Panc1 (cell line): ENCODE measurements at regions not wholly inside any gene's neighbourhood (a gene's known extent, or its start where the extent isn't known, plus 50 kb on each side); places are given as distances from the start of the nearest gene placed in this dataset.
"Not testable (repeated sequence)": the region's sequence is repeated elsewhere in the genome, so short reads cannot be mapped to it uniquely, and the experiment has no call there.

ENCODE experiments used
- ATAC-seq: fragments of 200-7000 bp; cut with Tn5 transposase; 2 replicates; pipeline ENCODE4 v1.9.1; 2020; ENCODE audit warnings: mild to moderate bottlenecking, moderate library complexity
- BruUV-seq: library from RNA; stranded (reverse); fragments of 400-500 nt; replicated peaks from 2 replicates; lab custom pipeline; 2021; lab: Mats Ljungman, UMichigan
- CTCF ChIA-PET: fragments of 300-600 bp; sonication (Branson Sonifier 250); formaldehyde crosslinking; loops from one replicate; lab custom pipeline; 2022; ENCODE audit warnings: antibody characterized with exemption; lab: Charles Lee
- POLR2A ChIA-PET: fragments of 300-600 bp; sonication (Branson Sonifier 250); formaldehyde crosslinking; loops from one replicate; lab custom pipeline; 2022; ENCODE audit warnings: antibody characterized with exemption; lab: Charles Lee
- DNase-seq: peaks from one replicate; pipeline ENCODE4 v3.0.0-alpha.2; 2010; ENCODE audit warnings: low read depth, low spot score
- H3K27ac ChIP-seq: 2 replicates; pipeline ENCODE4 v1.5.1; 2011; ENCODE audit warnings: mild to moderate bottlenecking, low read length, inconsistent platforms
- H3K27me3 ChIP-seq: fragments of 200-500 bp; sonication (Bioruptor generic); 2 replicates; pipeline ENCODE4 v1.6.0; 2014; ENCODE audit warnings: low read length, inconsistent platforms; ENCODE audit not compliant: control insufficient read depth, insufficient read depth
- H3K36me3 ChIP-seq: fragments of 200-500 bp; sonication (Bioruptor generic); 2 replicates; pipeline ENCODE4 v1.5.1; 2014; ENCODE audit warnings: inconsistent platforms, mild to moderate bottlenecking, low read length, moderate library complexity; ENCODE audit not compliant: control insufficient read depth, insufficient read depth
- H3K4me1 ChIP-seq: 2 replicates; pipeline ENCODE4 v1.5.1; 2011; ENCODE audit warnings: inconsistent platforms, mild to moderate bottlenecking, low read length, moderate library complexity; ENCODE audit not compliant: control insufficient read depth, insufficient read depth
- H3K4me3 ChIP-seq, 2 experiments: 2 replicates each; pipeline ENCODE4 v1.5.1; 2011 to 2012; ENCODE audit warnings: low read depth in 2 of 2, low read length in 2 of 2, mild to moderate bottlenecking in 2 of 2, inconsistent platforms in 1 of 2, moderate library complexity in 1 of 2
- H3K9me3 ChIP-seq: fragments of 200-500 bp; sonication (Bioruptor generic); 2 replicates; pipeline ENCODE4 v1.5.1; 2014; ENCODE audit warnings: low read depth, mild to moderate bottlenecking, inconsistent platforms, low read length, moderate library complexity; ENCODE audit not compliant: control insufficient read depth, insufficient read depth
- POLR2AphosphoS5 ChIP-seq: IDR thresholded peaks from 2 replicates; pipeline ENCODE4 v1.6.1; 2012; ENCODE audit warnings: mild to moderate bottlenecking, low read depth, low read length, moderate library complexity
- SIN3A ChIP-seq: IDR thresholded peaks from 2 replicates; pipeline ENCODE4 v1.6.1; 2012; ENCODE audit warnings: low read depth, mild to moderate bottlenecking, low read length, moderate library complexity, borderline replicate concordance; ENCODE audit not compliant: insufficient read depth
- TCF7L2 ChIP-seq: IDR thresholded peaks from 2 replicates; pipeline ENCODE4 v1.6.1; 2011; ENCODE audit warnings: mild to moderate bottlenecking, low read depth, low read length, inconsistent platforms
- in situ Hi-C: cut with HindIII; loops from 2 replicates; pipeline ENCODE4 v1.10.0; 2016; ENCODE audit warnings: low sequenced_read_pairs, low pct_unique_long_range_greater_than_20kb
- intact Hi-C: fragments of 100-400 bp; cut with micrococcal nuclease; formaldehyde crosslinking; loops from one replicate; pipeline ENCODE4 v1.10.0; 2022; ENCODE audit not compliant: unreplicated experiment
- TF ChIP-seq, protein P1 (sequence below): fragments of 450-650 bp; IDR thresholded peaks from 2 replicates; pipeline ENCODE4 v1.5.1; 2017; ENCODE audit warnings: mild to moderate bottlenecking
- TF ChIP-seq, protein P2 (sequence below), 2 experiments: IDR thresholded peaks; 2 replicates each; pipeline ENCODE4 v1.6.1; 2011 to 2012; ENCODE audit warnings: low read depth in 2 of 2, control low read depth in 1 of 2, low read length in 1 of 2, mild to moderate bottlenecking in 1 of 2, moderate library complexity in 1 of 2; ENCODE audit not compliant: insufficient read depth in 1 of 2

DNA sequence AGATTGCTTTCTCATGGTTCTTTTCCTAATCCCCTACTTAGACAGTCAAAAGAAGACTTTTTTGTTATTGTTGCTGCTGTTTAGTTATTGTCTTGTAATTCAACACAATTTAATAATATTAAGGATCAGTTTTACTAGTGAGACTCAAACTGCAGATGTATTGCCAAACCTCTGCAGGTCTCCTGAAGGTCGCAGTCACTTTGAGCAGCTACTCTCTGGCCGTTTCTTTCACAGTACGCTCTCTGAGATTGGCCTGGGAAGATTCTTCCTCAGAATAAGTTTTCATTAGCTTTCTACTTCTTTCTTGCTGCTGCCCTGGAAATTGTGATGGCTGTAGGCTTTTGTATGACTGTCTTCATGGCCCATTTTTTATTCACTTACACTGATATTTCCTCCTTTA, 930.8 kb downstream of the QKI start:
- no peak for ATAC-seq
- TF ChIP-seq SIN3A (no peak), POLR2AphosphoS5 (no peak), TCF7L2 (no peak)
- TF ChIP-seq, protein P1, sequence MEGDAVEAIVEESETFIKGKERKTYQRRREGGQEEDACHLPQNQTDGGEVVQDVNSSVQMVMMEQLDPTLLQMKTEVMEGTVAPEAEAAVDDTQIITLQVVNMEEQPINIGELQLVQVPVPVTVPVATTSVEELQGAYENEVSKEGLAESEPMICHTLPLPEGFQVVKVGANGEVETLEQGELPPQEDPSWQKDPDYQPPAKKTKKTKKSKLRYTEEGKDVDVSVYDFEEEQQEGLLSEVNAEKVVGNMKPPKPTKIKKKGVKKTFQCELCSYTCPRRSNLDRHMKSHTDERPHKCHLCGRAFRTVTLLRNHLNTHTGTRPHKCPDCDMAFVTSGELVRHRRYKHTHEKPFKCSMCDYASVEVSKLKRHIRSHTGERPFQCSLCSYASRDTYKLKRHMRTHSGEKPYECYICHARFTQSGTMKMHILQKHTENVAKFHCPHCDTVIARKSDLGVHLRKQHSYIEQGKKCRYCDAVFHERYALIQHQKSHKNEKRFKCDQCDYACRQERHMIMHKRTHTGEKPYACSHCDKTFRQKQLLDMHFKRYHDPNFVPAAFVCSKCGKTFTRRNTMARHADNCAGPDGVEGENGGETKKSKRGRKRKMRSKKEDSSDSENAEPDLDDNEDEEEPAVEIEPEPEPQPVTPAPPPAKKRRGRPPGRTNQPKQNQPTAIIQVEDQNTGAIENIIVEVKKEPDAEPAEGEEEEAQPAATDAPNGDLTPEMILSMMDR, result no peak
- TF ChIP-seq, protein P2, sequence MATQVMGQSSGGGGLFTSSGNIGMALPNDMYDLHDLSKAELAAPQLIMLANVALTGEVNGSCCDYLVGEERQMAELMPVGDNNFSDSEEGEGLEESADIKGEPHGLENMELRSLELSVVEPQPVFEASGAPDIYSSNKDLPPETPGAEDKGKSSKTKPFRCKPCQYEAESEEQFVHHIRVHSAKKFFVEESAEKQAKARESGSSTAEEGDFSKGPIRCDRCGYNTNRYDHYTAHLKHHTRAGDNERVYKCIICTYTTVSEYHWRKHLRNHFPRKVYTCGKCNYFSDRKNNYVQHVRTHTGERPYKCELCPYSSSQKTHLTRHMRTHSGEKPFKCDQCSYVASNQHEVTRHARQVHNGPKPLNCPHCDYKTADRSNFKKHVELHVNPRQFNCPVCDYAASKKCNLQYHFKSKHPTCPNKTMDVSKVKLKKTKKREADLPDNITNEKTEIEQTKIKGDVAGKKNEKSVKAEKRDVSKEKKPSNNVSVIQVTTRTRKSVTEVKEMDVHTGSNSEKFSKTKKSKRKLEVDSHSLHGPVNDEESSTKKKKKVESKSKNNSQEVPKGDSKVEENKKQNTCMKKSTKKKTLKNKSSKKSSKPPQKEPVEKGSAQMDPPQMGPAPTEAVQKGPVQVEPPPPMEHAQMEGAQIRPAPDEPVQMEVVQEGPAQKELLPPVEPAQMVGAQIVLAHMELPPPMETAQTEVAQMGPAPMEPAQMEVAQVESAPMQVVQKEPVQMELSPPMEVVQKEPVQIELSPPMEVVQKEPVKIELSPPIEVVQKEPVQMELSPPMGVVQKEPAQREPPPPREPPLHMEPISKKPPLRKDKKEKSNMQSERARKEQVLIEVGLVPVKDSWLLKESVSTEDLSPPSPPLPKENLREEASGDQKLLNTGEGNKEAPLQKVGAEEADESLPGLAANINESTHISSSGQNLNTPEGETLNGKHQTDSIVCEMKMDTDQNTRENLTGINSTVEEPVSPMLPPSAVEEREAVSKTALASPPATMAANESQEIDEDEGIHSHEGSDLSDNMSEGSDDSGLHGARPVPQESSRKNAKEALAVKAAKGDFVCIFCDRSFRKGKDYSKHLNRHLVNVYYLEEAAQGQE (IDR thresholded peaks at IDR 0.05; ENCODE audit: insufficient read depth in 1 of 2, low read depth in 2 of 2, low read length in 1 of 2), result no peak
- H3K27me3 ChIP-seq, result no peaks in the 10 kb centered on the region
- CTCF ChIA-PET, result no interaction called here
- H3K9me3 ChIP-seq, result no peaks in the 10 kb centered on the region
- POLR2A ChIA-PET, result no interaction called here
- H3K4me1 ChIP-seq, result no peaks in the 10 kb centered on the region
- no peak overlapping the region for H3K4me3 ChIP-seq
- BruUV-seq, result no TSS peak
- no peak overlapping the region for H3K27ac ChIP-seq
- in situ Hi-C loops, result no loop called here
- DNase-seq, result no peak
- intact Hi-C loops, result no loop called here
- H3K36me3 ChIP-seq, result no peaks in the 10 kb centered on the region

DNA sequence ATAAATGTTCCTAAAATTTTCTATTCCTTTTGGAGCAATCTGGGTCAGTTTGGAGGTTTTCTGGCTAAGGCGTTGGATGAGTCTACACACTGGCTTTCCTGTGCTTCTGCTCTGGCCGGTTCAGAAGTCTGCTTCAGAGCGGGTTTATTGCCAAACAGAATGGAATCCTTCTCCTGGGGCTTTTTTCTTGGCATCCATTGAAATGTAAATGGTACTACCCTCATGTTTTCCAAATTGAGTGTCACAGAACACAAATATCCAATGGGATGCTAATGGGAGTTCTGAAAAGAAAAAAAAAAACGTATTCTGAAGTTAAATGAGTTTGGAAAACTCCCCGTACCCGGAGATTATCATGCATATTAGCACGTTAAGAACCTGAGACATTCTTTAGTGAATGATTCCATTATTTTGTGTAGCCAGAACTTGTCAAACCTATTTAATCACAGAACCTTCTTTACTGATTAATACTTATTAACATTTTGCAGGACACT, 930.3 kb downstream of the QKI start:
- H3K27ac ChIP-seq, result no peak overlapping the region
- TF ChIP-seq, protein P2 (IDR thresholded peaks at IDR 0.05; ENCODE audit: insufficient read depth in 1 of 2, low read depth in 2 of 2, low read length in 1 of 2), result no peak
- TF ChIP-seq SIN3A, result no peak
- TF ChIP-seq, protein P1, result no peak
- TF ChIP-seq TCF7L2, result no peak
- TF ChIP-seq POLR2AphosphoS5, result no peak
- intact Hi-C loops, result no loop called here
- POLR2A ChIA-PET, result no interaction called here
- BruUV-seq, result no TSS peak
- in situ Hi-C loops, result no loop called here
- CTCF ChIA-PET, result no interaction called here
- no peaks in the 10 kb centered on the region for H3K9me3 ChIP-seq
- ATAC-seq (no peak), DNase-seq (no peak)
- H3K4me3 ChIP-seq, result no peak overlapping the region
- no peaks in the 10 kb centered on the region for H3K36me3 ChIP-seq
- no peaks in the 10 kb centered on the region for H3K27me3 ChIP-seq
- H3K4me1 ChIP-seq, result no peaks in the 10 kb centered on the region

DNA sequence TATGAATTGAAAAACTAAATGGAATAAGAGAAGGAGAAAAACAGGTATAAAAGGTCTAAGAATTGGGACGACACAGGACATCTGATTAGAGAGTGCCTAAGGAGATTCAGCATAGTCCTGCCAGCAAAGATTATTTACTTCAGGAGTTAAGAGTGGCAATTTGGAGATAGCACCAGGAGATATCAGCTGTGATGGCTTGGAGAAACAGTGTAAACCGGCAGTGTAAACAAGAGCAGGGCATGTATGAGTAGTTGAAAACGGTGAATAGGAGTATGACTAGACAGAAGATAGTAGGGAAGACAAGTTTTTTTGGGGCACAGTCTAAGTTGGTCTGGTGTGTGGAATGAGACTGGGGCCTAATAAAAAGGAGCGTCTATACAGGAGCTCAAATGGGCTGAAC, 924.9 kb downstream of the QKI start:
- H3K9me3 ChIP-seq, H3K27me3 ChIP-seq, CTCF ChIA-PET, intact Hi-C loops, in situ Hi-C loops, POLR2A ChIA-PET, H3K4me3 ChIP-seq, ATAC-seq, H3K36me3 ChIP-seq, H3K4me1 ChIP-seq, BruUV-seq, DNase-seq, H3K27ac ChIP-seq: not testable (repeated sequence)
